OCI-M2 (cell line): ENCODE measurements at regions not wholly inside any gene's neighbourhood (a gene's known extent, or its start where the extent isn't known, plus 50 kb on each side); places are given as distances from the start of the nearest gene placed in this dataset.

Experiments used
- DNase-seq: peaks from one replicate; lab custom pipeline; 2025; ENCODE audit not compliant: unreplicated experiment; lab: John Stamatoyannopoulos, UW

- no peak for DNase-seq
These were observed 170.7 kb downstream of the ANKRD50 start for GRCh38 chr4:124541652-124542420.

GRCh38 chr4:124555959-124556358 lies 156.6 kb downstream of the ANKRD50 start:
- DNase-seq = no peak

- no peak for DNase-seq
These were observed 148.4 kb downstream of the ANKRD50 start for GRCh38 chr4:124564121-124564520.

- DNase-seq = no peak
These were observed 147.2 kb downstream of the ANKRD50 start for GRCh38 chr4:124565371-124565770.

- DNase-seq = no peak
These were observed 146.5 kb downstream of the ANKRD50 start for GRCh38 chr4:124566030-124566429.

GRCh38 chr4:124573056-124573455 lies 139.5 kb downstream of the ANKRD50 start:
- DNase-seq = no peak

DNA sequence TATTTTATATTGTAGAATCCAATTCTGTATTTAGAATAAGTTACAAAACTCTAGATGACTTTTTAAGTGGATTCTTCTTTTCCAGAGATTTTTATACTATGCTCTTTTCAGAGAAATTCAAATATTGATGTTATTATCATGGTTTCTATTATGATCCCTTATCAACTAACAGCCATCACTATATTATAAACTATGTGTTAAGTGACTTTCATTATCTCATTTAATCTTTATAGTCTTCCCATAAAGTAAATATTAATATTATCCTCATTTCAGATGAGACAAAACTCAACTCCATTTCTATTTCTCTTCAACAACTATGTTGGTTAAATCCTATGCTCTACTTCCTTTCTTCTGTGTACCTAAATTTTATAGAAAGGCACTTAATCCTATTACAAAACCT lies 132.6 kb downstream of the ANKRD50 start:
- DNase-seq = no peak

GRCh38 chr4:124583797-124584196 lies 128.7 kb downstream of the ANKRD50 start:
- no peak for DNase-seq

DNA sequence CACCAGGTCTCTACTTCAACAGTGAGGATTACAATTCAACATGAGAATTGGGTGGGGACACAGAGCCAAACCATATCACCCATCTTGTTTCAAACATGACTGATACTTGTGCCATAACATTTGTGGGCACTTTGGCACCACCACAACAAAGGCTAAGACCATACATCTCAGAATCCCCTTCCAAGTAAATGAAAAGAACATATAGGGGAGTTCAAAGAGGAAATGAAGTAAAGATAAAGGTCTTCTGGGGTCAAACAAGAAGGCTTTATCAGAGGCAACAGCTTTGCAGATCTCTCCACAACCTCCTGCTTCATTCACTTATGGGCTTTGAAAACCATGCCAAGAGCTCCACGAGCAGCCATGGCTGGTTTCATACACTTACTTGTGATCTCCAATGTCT lies 122.7 kb downstream of the ANKRD50 start:
- DNase-seq = no peak

- DNase-seq = no peak
These were observed 122.1 kb downstream of the ANKRD50 start for GRCh38 chr4:124590480-124590879.

- no peak for DNase-seq
These were observed 120.9 kb downstream of the ANKRD50 start for GRCh38 chr4:124591637-124592036.

- DNase-seq = no peak
These were observed 119.0 kb downstream of the ANKRD50 start for GRCh38 chr4:124593494-124593893.

- DNase-seq = no peak
These were observed 117.6 kb downstream of the ANKRD50 start for GRCh38 chr4:124594945-124595344.

- no peak for DNase-seq
These were observed 115.7 kb downstream of the ANKRD50 start for GRCh38 chr4:124596816-124597215.

GRCh38 chr4:124610211-124610610 lies 102.3 kb downstream of the ANKRD50 start:
- DNase-seq = no peak
